Sigmoid colon (tissue), 6 donors: ENCODE measurements at regions not wholly inside any gene's neighbourhood (a gene's known extent, or its start where the extent isn't known, plus 50 kb on each side); places are given as distances from the start of the nearest gene placed in this dataset.
"Not testable (repeated sequence)": the region's sequence is repeated elsewhere in the genome, so short reads cannot be mapped to it uniquely, and the experiment has no call there.

Experiments
- DNase-seq: peaks from one replicate; pipeline ENCODE4 v3.0.0-alpha.2; 2019
- H3K27ac ChIP-seq, 4 donors: fragments of 200-600 bp; sonication (generic); one replicate each; pipeline ENCODE4 v1.5.1; 2016 to 2019; ENCODE audit warnings: mild to moderate bottlenecking in 1 of 4
- H3K27me3 ChIP-seq, 3 donors: fragments of 200-600 bp; sonication (generic); one replicate each; pipeline ENCODE4 v1.5.1; 2019; ENCODE audit warnings: mild to moderate bottlenecking in 1 of 3
- H3K36me3 ChIP-seq, 4 donors: fragments of 200-600 bp; sonication (generic); one replicate each; pipeline ENCODE4 v1.5.1; 2016 to 2019
- H3K4me1 ChIP-seq, 4 donors: fragments of 200-600 bp; sonication (generic); one replicate each; pipeline ENCODE4 v1.5.1; 2017 to 2019
- H3K4me3 ChIP-seq, 4 donors: fragments of 200-600 bp; sonication (generic); one replicate each; pipeline ENCODE4 v1.5.1; 2017 to 2019; ENCODE audit warnings: mild to moderate bottlenecking in 2 of 4, moderate library complexity in 1 of 4
- H3K9me3 ChIP-seq, 4 donors: fragments of 200-600 bp in 3 of 4; sonication (generic) in 3 of 4; one replicate each; pipeline versions ENCODE4 v1.5.1 to v1.6.1; 2013 to 2019
- CTCF ChIP-seq, 4 experiments: fragments of 450-650 bp in 3 of 4; fragments of 200-600 bp in 1 of 4; IDR thresholded peaks; one replicate each; pipeline ENCODE4 v1.5.1; 2016 to 2019; ENCODE audit warnings: antibody characterized with exemption in 4 of 4, mild to moderate bottlenecking in 3 of 4, moderate library complexity in 2 of 4
- EP300 ChIP-seq, 4 donors: sonication (generic); formaldehyde crosslinking; IDR thresholded peaks; one replicate each; pipeline ENCODE4 v1.6.1; 2017; ENCODE audit warnings: antibody characterized with exemption in 4 of 4
- POLR2A ChIP-seq, 2 donors: fragments of 450-650 bp; IDR thresholded peaks; one replicate each; pipeline ENCODE4 v1.6.1; 2016; ENCODE audit warnings: antibody characterized with exemption in 2 of 2, mild to moderate bottlenecking in 2 of 2, moderate library complexity in 2 of 2
- POLR2AphosphoS5 ChIP-seq, 4 donors: sonication (generic); formaldehyde crosslinking; IDR thresholded peaks; one replicate each; pipeline ENCODE4 v1.6.1; 2017; ENCODE audit warnings: antibody characterized with exemption in 4 of 4
- WGBS, 2 donors: extraction: QIAGEN DNeasy Blood & Tissue Kit; methylation state at CpG; one replicate each; pipeline ENCODE4 v1.1.7; 2013; 5-methylcytosine and 5-hydroxymethylcytosine counted together
- intact Hi-C: fragments of 100-400 bp; cut with DNase I; formaldehyde crosslinking; loops from one replicate; pipeline ENCODE4 v1.15.1; 2023
- donor health status: healthy with polysubstance abuse.
- donor health status: healthy.

GRCh38 chr14:105760691-105761344 is 234.4 kb downstream of the TMEM121 start:
- Histone ChIP-seq H3K27ac (no peak overlapping the region), H3K4me3 (no peak overlapping the region), H3K36me3 (no peaks in the 10 kb centered on the region), H3K4me1 (peaks cover 0 to 6% (median 2%) of the 10 kb centered on the region in 4 donors), H3K27me3 (no peaks in the 10 kb centered on the region), H3K9me3 (no peaks in the 10 kb centered on the region)
- DNase-seq, result peak; percentile 29
- intact Hi-C loops, result loop anchor here (5.0 kb wide), 1 partner anchor 144 kb away; no protein-coding TSS in a partner anchor
- WGBS, 2 donors, result 78 to 88% methylated on average over 18 of the region's 18 CpGs
- TF ChIP-seq POLR2A (IDR thresholded peaks at IDR 0.05) (no peak), POLR2AphosphoS5 (IDR thresholded peaks at IDR 0.05) (no peak), EP300 (IDR thresholded peaks at IDR 0.05) (no peak)

GRCh38 chr14:105761345-105761740 is 235.0 kb downstream of the TMEM121 start:
- H3K9me3 ChIP-seq, H3K4me1 ChIP-seq, H3K27ac ChIP-seq, H3K36me3 ChIP-seq, H3K27me3 ChIP-seq, H3K4me3 ChIP-seq: not testable (repeated sequence)
- peak; percentile 59 for DNase-seq
- 54 to 79% methylated on average over 5 of the region's 5 CpGs for WGBS, 2 donors
- intact Hi-C loops, result loop anchor here (5.0 kb wide), 1 partner anchor 144 kb away; no protein-coding TSS in a partner anchor

GRCh38 chr14:105761842-105762241 is 235.5 kb downstream of the TMEM121 start:
- intact Hi-C loops, result loop anchor here (5.0 kb wide), 1 partner anchor 145 kb away; no protein-coding TSS in a partner anchor

GRCh38 chr14:105762262-105762661 is 235.9 kb downstream of the TMEM121 start:
- not testable (repeated sequence) for H3K27me3 ChIP-seq, DNase-seq, H3K9me3 ChIP-seq, H3K4me1 ChIP-seq, H3K27ac ChIP-seq, H3K36me3 ChIP-seq, H3K4me3 ChIP-seq
- 75 to 89% methylated on average over 3 to 4 of the region's 11 CpGs for WGBS, 2 donors
- intact Hi-C loops, result loop anchor here (5.0 kb wide), 1 partner anchor 145 kb away; no protein-coding TSS in a partner anchor

More at GRCh38 chr14:105761842-105762241, 235.5 kb downstream of the TMEM121 start:
- Histone ChIP-seq H3K4me3 (no peak overlapping the region), H3K9me3 (no peaks in the 10 kb centered on the region), H3K27me3 (no peaks in the 10 kb centered on the region), H3K36me3 (no peaks in the 10 kb centered on the region), H3K4me1 (peaks cover 0 to 6% (median 2%) of the 10 kb centered on the region in 4 donors), H3K27ac (no peak overlapping the region)
- TF ChIP-seq POLR2AphosphoS5 (IDR thresholded peaks at IDR 0.05) (no peak), EP300 (IDR thresholded peaks at IDR 0.05) (no peak), POLR2A (IDR thresholded peaks at IDR 0.05) (no peak), CTCF (IDR thresholded peaks at IDR 0.05) (no peak)
- WGBS, 2 donors, result 70 to 87% methylated on average over 9 of the region's 9 CpGs
- DNase-seq, result no peak

GRCh38 chr14:105764254-105764901 is 238.0 kb downstream of the TMEM121 start:
- H3K9me3 ChIP-seq, H3K4me1 ChIP-seq, H3K36me3 ChIP-seq, H3K4me3 ChIP-seq, H3K27me3 ChIP-seq, H3K27ac ChIP-seq: not testable (repeated sequence)
- intact Hi-C loops, result loop anchor here (5.0 kb wide), 1 partner anchor 147 kb away; no protein-coding TSS in a partner anchor
- peak; percentile 28 for DNase-seq
- WGBS, 2 donors, result 83 to 89% methylated on average over 29 to 30 of the region's 35 CpGs

GRCh38 chr14:105765072-105765825 is 238.9 kb downstream of the TMEM121 start:
- H3K36me3 ChIP-seq, H3K4me3 ChIP-seq, H3K27me3 ChIP-seq, intact Hi-C loops, H3K9me3 ChIP-seq, H3K4me1 ChIP-seq: not testable (repeated sequence)
- H3K27ac ChIP-seq, result peak overlapping the region in 2 of 4 donors; percentile 45 to 57
- WGBS, 2 donors, result 60 to 89% methylated on average over 14 to 15 of the region's 23 CpGs
- peak; percentile 30 for DNase-seq

GRCh38 chr14:105765893-105766614 is 239.7 kb downstream of the TMEM121 start:
- no peak overlapping the region for H3K4me3 ChIP-seq
- no peak for TF ChIP-seq POLR2AphosphoS5 (IDR thresholded peaks at IDR 0.05)
- TF ChIP-seq CTCF (IDR thresholded peaks at IDR 0.05), result no peak
- 76 to 89% methylated on average over 9 of the region's 9 CpGs for WGBS, 2 donors
- peak; percentile 46 for DNase-seq
- intact Hi-C loops, result no loop called here
- no peak overlapping the region for H3K27ac ChIP-seq
- H3K27me3 ChIP-seq, result no peaks in the 10 kb centered on the region
- peaks cover 0 to 6% (median 2%) of the 10 kb centered on the region in 4 donors for H3K4me1 ChIP-seq
- H3K36me3 ChIP-seq, result no peaks in the 10 kb centered on the region
- no peaks in the 10 kb centered on the region for H3K9me3 ChIP-seq
